PC-9 (cell line): ENCODE measurements at regions not wholly inside any gene's neighbourhood (a gene's known extent, or its start where the extent isn't known, plus 50 kb on each side); places are given as distances from the start of the nearest gene placed in this dataset.

Source experiments
- CTCF ChIP-seq: fragments of 200-600 bp; sonication (generic); conservative IDR thresholded peaks from 2 replicates; pipeline ENCODE4 v1.6.1; 2017; ENCODE audit warnings: mixed run types, antibody characterized with exemption, mild to moderate bottlenecking, moderate library complexity
- EZH2 ChIP-seq: fragments of 200-600 bp; sonication (generic); IDR thresholded peaks from 2 replicates; pipeline ENCODE4 v1.8.0; 2017; ENCODE audit warnings: antibody characterized with exemption, low read depth

GRCh38 chr11:8323161-8323935, 59.7 kb upstream of the LMO1 start:
- TF ChIP-seq CTCF: no peak
- no peak for TF ChIP-seq EZH2
